ENCODE measurements at regions not wholly inside any gene's neighbourhood (a gene's known extent, or its start where the extent isn't known, plus 50 kb on each side); places are given as distances from the start of the nearest gene placed in this dataset.

GRCh38 chr18:1930291-1931270, 640.7 kb downstream of the METTL4 start:
- Histone ChIP-seq H3K27me3 (ENCODE audit: insufficient read depth, low read length) (no peaks in the 10 kb centered on the region), H3K4me3 (replicated peaks in 1 of 2; ENCODE audit: low read depth in 1 of 2, low read length in 2 of 2) (no peak overlapping the region), H3K9ac (ENCODE audit: low read length) (no peak overlapping the region), H3K9me2 (ENCODE audit: insufficient read depth) (no peaks in the 10 kb centered on the region), H4K20me1 (ENCODE audit: insufficient read depth) (no peaks in the 10 kb centered on the region), H3K4me2 (ENCODE audit: low read length) (no peak overlapping the region), H3K9me3 (ENCODE audit: control insufficient read depth in 1 of 2, insufficient read depth in 1 of 2, low read depth in 1 of 2, low read length in 2 of 2) (no peaks in the 10 kb centered on the region), H3K27ac (ENCODE audit: low read depth, low read length) (no peak overlapping the region), H2AFZ (ENCODE audit: low read depth, low read length, poor library complexity, severe bottlenecking) (no peak overlapping the region), H3K79me2 (ENCODE audit: insufficient read depth, low read length) (no peaks in the 10 kb centered on the region), H3K4me1 (ENCODE audit: control insufficient read depth in 1 of 2, insufficient read depth in 2 of 2, low read length in 2 of 2) (no peaks in the 10 kb centered on the region), H3K36me3 (ENCODE audit: control insufficient read depth in 1 of 2, insufficient read depth in 2 of 2, low read length in 2 of 2) (no peaks in the 10 kb centered on the region)
- DNase-seq (ENCODE audit: low read depth, low spot score) (no peak), ATAC-seq (no peak)
- no peak for TF ChIP-seq SIN3A (IDR thresholded peaks at IDR 0.05; ENCODE audit: low read depth)
- no peak for TF ChIP-seq POLR2A (IDR thresholded peaks at IDR 0.05; ENCODE audit: borderline replicate concordance, extremely low read depth, insufficient read depth, insufficient read length)
- no peak for TF ChIP-seq ELF1 (IDR thresholded peaks at IDR 0.05; ENCODE audit: borderline replicate concordance, low read depth)
- TF ChIP-seq FOSL1 (IDR thresholded peaks at IDR 0.05; ENCODE audit: low read depth), result no peak
- TF ChIP-seq, protein P1, sequence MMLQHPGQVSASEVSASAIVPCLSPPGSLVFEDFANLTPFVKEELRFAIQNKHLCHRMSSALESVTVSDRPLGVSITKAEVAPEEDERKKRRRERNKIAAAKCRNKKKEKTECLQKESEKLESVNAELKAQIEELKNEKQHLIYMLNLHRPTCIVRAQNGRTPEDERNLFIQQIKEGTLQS (IDR thresholded peaks at IDR 0.05), result no peak
- TF ChIP-seq SP1 (IDR thresholded peaks at IDR 0.05; ENCODE audit: low read depth), result no peak
- no peak for TF ChIP-seq EGR1 (IDR thresholded peaks at IDR 0.05; ENCODE audit: low read depth)
- TF ChIP-seq, protein P2, sequence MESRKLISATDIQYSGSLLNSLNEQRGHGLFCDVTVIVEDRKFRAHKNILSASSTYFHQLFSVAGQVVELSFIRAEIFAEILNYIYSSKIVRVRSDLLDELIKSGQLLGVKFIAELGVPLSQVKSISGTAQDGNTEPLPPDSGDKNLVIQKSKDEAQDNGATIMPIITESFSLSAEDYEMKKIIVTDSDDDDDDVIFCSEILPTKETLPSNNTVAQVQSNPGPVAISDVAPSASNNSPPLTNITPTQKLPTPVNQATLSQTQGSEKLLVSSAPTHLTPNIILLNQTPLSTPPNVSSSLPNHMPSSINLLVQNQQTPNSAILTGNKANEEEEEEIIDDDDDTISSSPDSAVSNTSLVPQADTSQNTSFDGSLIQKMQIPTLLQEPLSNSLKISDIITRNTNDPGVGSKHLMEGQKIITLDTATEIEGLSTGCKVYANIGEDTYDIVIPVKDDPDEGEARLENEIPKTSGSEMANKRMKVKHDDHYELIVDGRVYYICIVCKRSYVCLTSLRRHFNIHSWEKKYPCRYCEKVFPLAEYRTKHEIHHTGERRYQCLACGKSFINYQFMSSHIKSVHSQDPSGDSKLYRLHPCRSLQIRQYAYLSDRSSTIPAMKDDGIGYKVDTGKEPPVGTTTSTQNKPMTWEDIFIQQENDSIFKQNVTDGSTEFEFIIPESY (IDR thresholded peaks at IDR 0.05; ENCODE audit: extremely low read depth, insufficient replicate concordance, low read length), result no peak
- TF ChIP-seq REST (IDR thresholded peaks at IDR 0.05; ENCODE audit: low read depth), result no peak
- no peak for TF ChIP-seq SRF (IDR thresholded peaks at IDR 0.05; ENCODE audit: low read depth)
- no TSS peak for BruUV-seq (replicated peaks)
- ChIA-PET POLR2A (no interaction called here), CTCF (no interaction called here), RAD21 (ENCODE audit: low non-redundant PET in 1 of 2, low total read pairs in 2 of 2, uncharacterized antibody in 2 of 2, unreplicated experiment in 2 of 2) (no interaction called here)
- intact Hi-C loops (cut with micrococcal nuclease), result no loop called here
